ENCODE measurements at regions not wholly inside any gene's neighbourhood (a gene's known extent, or its start where the extent isn't known, plus 50 kb on each side); places are given as distances from the start of the nearest gene placed in this dataset.
"Not testable (repeated sequence)": the region's sequence is repeated elsewhere in the genome, so short reads cannot be mapped to it uniquely, and the experiment has no call there.

DNA sequence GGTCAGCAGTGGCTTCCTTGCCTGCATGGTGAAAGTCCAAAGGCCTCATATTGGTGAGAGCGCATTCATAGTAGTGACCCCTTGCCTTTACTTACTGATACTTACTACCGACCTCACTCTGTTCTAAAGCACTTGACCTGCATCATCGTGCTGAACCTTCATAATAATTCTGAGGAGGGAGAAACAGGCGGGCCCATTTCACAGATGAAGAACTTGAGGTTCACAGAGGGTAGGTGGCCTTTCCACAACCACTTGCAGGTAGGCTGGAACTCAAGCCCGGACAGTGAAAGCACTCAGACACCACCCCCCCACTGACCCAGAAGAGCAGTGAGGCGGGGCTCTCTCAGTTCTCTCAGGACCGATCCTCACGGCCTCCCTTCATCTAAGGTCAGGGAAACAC lies 149.4 kb upstream of the CHST15 start:
- no peak for DNase-seq (ENCODE audit: low read depth)

DNA sequence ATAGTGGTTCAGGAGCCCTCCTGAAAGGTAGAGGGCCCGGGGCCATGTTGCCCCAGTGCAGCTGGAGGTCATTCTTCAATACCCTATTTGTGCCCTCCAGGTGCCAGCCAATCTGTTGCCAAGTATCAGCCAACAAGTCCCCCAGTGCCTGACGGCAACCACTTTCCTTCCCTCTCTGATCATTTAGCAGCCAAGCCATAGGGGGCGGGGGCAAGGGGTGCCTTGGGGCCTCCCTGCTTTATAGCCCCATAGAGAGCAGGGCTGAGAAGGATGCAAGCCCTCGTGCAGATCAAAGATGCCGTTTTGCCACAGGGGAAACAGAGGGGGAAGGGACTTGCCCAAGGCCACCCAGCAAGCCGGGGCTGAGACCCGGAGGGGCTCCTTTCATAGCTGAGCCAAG lies 149.0 kb upstream of the CHST15 start:
- no peak for DNase-seq (ENCODE audit: low read depth)

DNA sequence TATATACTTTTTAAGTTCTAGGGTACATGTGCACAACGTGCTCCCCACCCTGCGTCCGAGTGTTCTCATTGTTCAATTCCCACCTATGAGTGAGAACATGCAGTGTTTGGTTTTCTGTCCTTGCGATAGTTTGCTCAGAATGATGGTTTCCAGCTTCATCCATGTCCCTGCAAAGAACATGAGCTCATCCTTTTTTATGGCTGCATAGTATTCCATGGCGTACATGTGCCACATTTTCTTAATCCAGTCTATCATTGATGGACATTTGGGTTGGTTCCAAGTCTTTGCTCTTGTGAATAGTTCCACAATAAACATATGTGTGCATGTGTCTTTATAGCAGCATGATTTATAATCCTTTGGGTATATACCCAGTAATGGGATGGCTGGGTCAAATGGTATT lies 148.1 kb upstream of the CHST15 start:
- DNase-seq (ENCODE audit: low read depth): not testable (repeated sequence)

DNA sequence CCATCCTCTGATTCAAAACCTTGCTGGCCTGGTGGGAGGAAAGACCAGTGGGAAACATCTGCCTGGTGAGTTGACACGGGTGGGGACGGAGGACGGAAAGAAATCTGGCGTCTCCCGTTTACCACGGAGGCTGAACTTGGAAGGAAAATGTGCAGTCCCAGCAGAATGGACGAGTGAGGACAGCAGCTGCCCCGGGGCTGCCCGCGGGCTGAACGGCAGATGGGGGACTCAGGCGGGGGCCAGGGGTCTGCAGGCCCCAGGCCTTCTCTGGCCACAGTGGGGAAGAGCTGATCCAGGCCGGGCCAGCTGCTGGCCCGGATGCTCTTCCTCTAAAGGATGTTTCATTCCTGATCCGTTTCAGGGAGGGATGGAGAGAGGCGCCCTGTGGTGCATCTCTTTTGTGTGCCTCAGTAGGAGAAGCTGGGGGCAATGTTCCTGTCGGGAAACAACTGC lies 147.5 kb upstream of the CHST15 start:
- DNase-seq (ENCODE audit: low read depth): no peak

DNA sequence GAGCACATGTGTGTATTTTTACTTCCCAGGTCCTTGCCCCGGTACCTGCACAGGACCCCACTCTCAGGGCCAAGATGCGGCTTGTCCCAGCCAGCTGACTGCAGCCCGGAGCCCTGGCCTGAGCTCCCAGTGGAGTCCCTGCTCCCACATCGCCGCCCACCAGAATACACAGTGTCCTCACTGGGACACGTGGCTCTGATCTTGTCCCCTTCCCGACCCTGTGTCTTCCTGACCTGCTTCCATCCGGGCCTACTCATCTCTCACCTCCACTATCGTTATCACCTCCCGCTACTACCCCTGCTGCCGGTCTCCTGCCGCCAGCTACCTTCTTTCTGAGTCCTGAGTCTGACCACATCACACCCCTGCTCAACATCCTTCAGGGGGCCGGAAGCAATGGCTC lies 146.3 kb upstream of the CHST15 start:
- no peak for DNase-seq (ENCODE audit: low read depth)

DNA sequence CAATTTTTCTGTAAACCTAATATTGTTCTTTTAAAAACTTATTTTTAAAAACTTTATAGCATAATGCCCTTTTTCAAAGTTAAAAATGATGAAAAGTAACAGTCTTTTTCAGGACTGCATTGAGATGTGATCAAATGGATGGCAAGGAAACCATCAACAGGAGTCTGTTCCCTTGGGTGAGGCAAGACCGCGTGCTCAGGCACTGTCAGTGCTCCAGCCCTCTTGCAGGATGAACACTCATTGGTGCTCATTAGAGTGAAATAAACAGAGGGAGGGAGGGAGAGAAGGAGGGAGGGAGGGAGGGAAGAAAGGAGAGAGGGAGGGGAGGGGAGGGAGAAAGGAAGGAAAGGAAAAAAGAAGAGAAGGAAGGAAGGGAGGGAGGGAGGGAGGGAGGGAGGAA lies 145.7 kb upstream of the CHST15 start:
- no peak for DNase-seq (ENCODE audit: low read depth)

DNA sequence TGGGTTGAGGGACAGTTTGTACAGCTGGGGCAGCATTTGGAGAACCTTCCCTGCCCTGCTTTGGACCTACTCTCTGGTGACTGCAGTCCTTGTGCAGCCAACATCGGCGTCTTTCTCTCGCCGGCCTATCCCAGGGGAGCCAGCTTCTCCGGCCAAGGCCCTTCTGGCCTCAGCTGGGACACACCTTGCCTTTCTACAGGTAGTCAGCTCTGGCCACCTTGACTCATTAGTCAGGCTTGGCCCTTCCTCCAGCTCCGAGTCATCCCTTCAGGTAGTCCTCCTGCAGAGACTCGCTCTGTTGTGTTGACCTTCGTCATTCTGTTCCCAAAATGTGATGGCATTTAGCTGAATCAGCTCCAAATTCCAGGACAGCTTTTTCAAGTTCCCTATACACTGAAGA lies 145.0 kb upstream of the CHST15 start:
- no peak for DNase-seq (ENCODE audit: low read depth)

DNA sequence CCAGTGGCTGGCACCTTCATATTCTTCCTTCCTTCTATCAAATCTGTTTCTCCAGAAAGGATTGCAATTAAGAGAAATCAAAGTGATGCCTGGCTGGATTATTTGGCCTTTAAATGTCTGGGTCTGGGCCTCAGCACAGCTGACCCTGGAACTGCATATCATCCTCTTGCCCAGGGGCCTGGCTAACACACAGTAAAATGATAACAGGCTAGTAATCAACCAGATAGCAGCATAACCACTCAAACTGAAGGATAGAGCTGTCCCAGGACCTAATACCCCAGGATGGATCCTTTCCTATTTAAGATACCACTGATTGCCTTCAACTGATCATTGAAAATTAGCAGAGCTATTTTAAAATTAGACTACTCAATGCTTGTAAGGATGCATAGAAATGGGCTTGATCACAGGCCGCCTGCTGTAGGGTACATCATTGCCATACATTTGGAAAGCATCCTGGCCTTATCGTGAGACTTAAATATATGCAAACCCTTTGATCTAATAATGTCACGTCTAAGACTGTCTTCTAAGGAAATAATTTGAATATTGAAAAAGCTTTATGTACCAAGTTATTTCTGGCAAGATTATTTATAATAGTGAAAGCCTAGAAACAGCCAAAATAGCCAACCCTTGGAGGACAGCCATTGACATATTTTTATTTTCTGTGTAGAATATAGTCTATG lies 144.0 kb upstream of the CHST15 start:
- DNase-seq (ENCODE audit: low read depth): no peak

DNA sequence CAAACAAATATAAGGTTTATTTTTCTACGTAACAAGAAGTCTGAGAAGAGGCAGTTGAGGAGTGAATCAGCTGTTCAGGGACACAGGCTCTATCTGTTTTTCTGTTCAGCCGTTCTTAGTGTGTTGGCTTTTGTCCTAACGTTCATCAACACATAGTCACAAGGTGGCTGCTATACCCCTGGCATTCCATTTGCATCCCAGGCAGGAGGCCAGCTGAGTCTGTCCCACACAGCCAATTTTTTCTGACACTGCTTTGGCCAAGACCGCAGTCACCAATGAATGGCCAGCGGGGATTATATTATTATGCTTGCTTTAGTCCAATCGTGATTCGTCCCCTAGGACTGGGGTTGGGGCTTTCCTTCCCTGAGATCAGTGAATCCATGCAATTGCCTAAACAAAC lies 143.4 kb upstream of the CHST15 start:
- no peak for DNase-seq (ENCODE audit: low read depth)

DNA sequence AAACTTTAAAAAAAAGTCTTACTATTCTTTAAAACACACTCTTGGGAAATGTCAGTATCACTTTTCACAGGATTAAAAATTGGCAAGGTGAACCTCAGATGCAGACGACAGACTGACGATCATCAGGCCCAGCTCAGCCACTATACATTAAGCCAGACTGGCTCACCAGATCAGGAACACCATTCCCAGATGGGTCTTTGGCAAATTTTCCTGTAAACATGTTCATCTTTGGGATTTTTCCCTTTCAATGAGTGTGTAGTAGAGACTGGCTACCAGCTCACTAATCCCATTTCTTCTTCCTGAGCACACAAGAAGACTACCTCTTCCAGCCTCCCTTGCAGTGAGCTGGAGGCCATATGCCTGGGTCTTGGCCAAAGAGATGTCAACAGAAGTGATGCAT lies 142.7 kb upstream of the CHST15 start:
- DNase-seq (ENCODE audit: low read depth): no peak

DNA sequence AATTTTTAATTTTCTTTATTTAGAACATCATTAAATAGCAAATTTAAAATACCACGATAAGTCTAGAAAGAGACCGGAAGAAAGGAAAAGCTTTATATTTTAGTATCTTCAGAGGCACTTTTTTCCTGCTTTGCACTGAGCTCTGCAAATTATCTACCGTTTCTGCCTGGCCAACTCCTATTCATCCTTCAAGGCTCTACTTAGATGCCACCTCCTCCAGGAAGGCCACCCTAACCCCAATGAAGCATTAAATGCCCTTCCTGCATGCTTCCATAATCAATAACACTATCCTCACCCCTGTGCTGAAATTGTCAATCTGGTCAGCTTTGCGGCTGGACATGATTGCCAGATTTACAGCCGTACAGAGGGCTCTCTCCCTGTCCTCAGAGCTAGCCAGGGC lies 141.8 kb upstream of the CHST15 start:
- no peak for DNase-seq (ENCODE audit: low read depth)

DNA sequence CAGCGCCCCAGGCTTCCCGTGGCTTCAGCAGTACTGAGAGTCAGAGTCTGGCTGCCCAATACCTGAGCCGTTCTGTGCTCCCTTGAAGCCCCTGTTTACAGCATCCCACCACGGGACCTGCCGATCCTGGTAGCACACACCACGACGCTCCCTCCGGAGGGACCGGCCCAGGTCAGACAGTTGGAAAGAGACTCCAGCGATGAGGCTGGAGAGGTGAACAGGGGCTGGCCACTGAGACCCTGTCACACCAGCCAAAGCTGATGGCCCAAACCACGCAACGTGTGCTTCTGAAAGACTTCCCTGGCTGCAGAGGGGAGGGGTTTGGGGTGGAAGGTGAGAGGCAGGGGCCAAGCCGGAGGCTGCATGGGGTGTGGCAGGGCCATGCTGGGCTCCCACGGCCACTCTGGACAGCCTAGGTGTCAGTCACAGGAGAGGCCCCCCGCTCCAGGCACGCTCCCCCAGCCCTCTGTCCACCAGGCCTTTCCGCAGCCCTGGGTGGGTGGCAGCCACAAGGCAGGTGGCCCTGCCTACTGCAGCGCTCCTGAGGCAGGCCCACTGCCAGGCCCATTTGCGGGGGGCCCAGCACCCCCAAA lies 140.2 kb upstream of the CHST15 start:
- no peak for DNase-seq (ENCODE audit: low read depth)

DNA sequence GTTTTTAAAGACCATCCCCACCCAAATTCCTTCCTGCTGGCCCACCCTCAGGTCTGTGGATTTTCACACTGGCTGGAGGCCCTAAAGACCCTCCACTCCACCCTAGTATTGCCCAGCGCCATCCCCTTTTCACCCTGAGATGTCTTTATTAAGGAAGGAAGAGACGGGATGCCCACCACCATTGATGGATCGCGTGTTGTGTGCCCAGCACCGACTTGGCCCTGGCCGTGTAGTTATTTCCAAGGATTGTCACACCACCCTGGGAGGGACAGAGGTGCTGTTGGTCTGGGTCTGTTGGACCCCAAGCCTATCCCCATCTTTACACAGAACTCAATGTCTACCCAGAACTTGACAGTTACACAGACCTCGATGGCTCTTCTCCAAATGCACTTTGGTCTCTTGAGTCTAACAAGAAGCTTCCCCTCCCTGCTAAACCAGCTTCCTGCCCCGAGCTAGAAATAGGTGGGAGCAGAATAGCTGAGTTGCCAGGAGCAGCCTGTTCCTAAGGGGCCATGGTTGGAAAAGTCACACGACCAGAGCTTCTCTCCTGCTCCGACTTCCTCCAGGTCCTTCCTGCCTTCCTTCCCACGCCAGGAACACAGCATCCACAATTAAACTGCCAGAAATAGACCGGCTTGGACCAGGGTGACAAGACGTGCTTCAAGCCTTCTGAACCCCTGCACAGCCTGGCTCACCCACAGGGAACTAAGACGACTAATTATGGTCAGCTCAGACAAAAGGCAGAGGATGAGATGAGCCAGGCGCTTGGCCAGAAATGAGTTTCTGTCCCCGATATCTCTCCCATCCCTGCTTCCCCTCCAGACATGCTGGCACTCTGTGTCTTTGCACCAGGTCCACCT lies 139.5 kb upstream of the CHST15 start:
- DNase-seq (ENCODE audit: low read depth): no peak

DNA sequence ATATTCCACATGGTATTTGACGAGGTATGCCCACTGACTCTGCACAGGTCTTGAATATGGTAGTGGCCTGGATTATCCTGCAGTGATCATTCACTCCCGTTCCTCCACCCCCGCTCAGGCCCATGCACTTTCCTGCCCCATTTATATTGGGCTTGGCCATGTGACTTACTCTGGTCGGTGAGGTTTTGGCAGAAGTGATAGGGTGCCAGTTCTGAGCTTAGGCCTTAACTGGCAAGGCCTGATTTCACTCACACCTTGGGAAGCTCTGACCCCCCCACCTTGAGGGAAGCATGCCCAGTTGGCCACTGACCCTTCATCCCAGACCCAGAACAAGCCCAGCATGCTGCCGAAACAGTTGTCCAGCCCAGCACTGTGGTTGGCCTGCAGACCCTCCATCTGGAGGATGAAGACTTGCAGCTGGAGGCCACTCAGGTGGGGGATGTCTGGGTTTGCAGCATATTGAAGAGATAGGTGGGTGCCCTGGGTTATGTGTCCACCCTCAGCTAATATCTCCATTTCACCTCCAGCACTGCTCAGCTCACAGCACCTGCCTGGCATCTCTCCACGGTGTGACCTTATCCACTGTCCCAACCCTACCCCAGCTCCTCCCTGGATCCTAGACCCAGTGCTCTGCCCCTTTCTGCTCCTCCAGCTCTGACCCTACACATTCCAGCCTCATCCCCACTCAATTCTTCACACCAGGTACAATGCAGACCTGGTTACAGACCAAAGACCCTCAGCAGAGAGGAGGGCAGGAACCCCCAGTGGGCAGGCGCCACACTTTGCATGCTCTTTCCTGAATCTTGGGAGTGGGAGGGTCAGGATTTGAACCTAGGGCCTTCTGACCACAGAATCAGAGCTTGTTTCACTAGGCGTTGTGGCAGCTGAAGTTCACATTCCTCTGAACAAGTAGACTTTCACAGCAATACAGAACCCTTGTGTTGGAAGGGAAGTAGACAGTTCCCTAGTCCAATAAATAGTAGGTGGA lies 138.1 kb upstream of the CHST15 start:
- DNase-seq (ENCODE audit: low read depth): no peak

DNA sequence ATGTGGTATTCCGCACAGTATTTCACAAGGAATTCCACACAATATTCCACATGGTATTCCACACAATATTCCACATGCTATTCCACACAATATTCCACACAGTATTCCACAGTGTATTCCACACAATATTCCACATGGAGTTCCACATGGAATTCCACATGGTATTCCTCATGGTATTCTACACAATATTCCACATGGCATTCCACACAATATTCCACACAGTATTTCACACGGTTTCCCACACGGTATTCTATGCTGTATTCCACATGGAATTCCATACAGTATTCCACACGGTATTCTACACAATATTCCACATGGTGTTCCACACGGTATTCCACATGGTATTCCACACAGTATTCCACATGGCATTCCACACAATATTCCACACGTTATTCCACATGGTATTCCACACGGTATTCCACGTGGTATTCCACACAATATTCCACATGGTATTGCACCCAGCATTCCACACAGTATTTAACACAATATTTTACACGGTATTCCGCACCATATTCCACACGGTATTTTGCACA lies 137.3 kb upstream of the CHST15 start:
- no peak for DNase-seq (ENCODE audit: low read depth)

DNA sequence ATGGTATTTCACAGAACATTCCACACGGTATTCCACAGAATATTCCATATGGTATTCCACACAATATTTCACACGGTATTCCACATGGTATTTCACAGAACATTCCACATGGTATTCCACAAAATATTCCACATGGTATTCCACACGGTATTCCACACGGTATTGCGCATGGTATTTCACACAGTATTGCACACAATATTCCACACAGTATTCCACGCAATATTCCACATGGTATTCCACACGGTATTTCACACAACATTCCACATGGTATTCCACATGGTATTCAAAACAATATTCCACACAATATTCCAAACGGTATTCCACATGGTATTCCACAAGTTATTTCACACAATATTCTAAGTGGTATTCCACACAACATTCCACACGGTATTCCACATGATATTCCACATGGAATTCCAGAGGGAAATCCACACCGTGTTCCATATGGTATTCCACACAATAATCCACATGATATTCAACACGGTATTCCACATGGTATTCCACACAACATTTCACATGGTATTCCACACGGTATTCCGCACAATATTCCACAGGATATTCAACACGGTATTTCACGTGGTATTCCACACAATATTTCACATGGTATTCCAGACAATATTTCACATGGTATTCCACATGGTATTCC lies 136.7 kb upstream of the CHST15 start:
- no peak for DNase-seq (ENCODE audit: low read depth)

DNA sequence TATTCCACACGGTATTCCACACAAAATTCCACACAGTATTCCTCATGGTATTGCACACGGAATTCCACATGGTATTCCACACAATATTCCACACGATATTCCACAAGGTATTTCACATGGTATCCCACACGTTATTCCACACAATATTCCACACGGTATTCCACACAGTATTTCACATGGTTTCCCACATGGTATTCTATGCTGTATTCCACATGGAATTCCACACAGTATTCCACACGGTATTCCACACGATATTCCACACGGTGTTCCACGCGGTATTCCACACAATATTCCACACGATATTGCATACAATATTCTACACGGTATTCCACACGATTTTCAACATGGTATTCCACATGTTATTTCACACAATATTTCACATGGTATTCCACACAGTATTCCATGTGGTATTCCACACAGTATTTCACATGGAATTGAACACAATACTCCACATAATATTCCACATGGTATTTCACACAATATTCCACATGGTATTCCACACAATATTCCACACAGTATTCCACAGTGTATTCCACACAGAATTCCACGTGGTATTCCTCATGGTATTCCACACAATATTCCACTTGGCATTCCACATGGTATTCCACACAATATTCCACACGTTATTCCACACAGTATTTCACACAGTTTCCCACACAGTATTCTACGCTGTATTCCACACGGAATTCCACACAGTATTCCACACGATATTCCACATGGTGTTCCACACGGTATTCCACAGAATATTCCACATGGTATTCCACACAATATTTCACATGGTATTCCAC lies 136.0 kb upstream of the CHST15 start:
- DNase-seq (ENCODE audit: low read depth): no peak

DNA sequence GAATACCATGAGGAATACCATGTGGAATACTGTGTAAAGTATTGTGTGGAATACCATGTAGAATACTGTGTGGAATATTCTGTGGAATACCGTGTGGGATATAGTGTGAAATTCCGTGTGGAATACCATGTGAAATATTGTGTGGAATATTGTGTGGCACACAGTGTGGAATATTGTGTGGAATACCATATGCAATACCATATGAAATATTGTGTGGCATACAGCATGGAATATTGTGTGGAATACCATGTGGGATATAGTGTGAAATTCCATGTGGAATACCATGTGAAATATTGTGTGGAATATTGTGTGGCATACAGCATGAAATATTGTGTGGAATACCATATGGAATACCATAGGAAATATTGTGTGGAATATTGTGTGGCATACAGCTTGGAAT lies 135.1 kb upstream of the CHST15 start:
- DNase-seq (ENCODE audit: low read depth): no peak

DNA sequence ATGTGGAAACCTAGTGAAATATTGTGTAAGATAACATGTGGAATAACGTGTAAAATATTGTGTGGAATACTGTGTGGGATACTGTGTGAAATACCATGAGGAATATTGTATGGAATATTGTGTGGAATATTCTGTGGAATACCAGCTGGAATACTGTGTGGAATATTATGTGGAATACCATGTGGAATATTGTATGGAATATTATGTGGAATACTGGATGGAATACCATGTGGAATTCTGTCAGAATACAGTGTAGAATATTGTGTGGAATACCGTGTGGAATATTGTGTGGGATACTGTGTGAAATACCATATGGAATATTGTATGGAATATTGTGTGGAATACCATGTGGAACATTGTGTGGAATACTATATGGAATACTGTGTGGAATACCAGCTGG lies 134.6 kb upstream of the CHST15 start:
- no peak for DNase-seq (ENCODE audit: low read depth)
